NOMO-1 treated with DMSO at 0.1 percent for 48 hours (cell line): ENCODE measurements at regions not wholly inside any gene's neighbourhood (a gene's known extent, or its start where the extent isn't known, plus 50 kb on each side); places are given as distances from the start of the nearest gene placed in this dataset.
A peak's percentile ranks its signal among the peaks of the same experiment; 100 is the strongest.

ENCODE experiments used
- DNase-seq: peaks from one replicate; lab custom pipeline; 2025; ENCODE audit not compliant: unreplicated experiment; lab: John Stamatoyannopoulos, UW

DNA sequence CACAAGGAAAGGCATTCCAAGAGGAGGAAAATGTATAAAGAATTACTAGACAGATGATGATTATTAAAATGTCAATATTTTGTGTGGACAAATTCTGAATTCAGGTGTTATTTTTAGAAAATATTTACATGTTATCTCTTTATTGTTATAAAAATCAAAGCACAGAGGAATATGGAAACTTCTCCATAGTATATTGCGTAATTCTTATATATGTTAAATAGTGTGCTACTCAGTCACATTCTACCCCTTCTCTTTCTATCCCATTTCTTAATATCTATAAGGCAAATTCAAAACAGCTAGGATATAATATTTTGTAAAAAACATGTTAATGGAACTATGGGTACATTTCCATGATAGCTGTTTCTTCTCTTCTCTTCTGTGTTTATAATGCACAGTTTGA is 546.8 kb upstream of the FTMT start:
- DNase-seq, result no peak

DNA sequence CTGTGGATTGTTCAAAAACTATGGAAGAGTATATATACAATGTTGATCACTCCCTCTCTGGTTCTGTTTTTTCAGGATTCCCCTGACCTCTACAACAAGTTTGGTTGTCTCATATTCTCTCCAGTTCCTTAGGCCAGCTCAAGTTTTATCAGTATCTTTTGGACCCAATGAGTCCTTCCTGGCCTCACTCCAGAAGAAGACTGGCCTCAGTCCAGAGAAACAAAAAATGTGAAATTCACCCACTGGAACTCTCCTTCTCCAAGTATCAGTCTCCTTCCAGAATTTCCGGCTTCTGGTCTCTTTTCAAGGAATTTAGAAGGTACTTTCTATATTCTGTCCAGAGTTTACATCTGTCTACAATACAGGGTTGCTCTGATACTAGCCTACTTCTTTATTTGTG is 537.8 kb upstream of the FTMT start:
- no peak for DNase-seq

DNA sequence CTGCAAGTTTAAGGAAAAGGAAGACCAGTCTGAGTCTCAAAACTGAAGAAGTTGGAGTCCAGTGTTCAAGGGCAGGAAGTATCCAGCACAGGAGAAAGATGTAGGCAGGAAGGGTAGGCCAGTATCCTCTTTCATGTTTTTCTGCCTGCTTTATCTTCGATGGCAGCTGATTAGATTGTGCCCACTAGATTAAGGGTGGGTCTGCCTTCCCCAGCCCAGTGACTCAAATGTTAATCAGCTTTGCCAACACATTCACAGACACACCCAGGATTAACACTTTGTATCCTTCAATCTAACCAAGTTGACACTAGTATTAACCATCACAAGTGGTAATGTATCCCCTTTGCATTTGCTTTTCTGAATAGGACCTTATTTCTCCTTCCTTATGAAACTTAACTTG is 535.9 kb upstream of the FTMT start:
- no peak for DNase-seq

DNA sequence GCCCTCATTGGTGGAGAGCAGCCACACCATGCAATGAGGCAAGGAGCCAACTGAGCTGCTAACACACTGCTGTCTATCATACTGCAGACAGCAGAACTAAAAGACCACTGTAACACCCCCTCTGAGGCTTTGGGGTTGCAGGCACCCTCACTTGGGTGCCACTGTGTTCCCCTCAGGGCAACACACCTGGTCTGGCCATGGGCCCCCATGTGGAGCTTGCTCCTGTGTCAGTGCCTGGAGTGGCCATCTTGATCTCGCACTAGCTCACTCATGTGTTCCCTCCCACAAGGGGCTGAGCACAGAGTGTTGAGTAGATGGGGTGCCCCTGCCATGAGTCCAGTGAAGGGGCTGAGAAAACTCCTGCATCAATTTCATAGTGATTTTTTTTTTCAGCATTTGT is 532.4 kb upstream of the FTMT start:
- DNase-seq, result no peak

DNA sequence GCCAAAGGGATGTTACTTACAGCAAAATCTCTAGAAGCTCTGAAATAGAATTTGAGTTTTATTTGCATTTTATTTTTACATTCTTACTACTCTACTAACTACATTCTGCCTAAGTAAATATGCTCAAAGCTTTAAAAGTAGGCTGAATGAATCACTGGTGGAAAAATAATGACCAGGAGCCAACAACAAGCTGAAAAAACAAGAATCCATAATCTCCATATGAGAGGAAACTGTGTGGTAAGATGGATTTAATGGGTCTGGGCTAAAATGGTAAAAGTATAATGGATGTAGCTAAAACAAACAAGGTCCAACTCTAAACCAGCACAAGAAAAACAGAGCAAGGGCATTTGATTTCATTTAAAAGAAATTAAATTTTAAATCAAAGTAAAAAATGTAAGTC is 525.8 kb upstream of the FTMT start:
- no peak for DNase-seq

DNA sequence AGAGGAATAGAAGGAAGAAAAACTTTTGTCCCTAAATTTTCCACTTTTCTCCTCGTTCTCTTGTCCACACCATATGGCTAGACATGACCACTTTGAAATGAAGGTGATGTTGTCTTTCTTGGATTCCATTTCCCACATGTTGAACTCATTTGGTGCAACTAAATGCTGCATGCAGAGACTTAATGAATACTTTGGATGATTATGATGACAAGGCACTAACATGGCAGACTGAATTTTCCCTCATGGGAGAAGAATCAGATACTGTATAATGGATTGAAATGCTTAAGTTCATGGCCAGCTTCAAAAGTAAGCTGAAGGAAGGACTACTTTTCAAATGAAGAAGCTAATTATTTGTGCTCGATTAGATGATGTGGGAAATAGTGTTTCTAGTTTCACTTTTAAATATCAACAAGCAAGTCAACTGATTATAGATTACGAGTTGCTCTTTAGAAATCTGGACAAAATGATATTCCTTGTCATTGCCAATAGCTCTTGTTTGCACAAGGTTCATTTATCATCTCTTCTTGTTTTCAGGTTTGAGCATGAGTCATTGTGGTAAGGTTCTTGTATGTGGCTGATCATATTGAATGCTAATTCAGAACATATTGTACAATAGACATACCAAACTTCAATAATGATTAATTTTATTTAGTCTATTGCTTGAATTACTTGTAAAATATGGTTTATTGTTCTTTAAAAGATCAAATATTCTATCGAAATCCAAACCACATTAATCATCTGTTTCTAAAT is 501.3 kb upstream of the FTMT start:
- DNase-seq, result no peak

DNA sequence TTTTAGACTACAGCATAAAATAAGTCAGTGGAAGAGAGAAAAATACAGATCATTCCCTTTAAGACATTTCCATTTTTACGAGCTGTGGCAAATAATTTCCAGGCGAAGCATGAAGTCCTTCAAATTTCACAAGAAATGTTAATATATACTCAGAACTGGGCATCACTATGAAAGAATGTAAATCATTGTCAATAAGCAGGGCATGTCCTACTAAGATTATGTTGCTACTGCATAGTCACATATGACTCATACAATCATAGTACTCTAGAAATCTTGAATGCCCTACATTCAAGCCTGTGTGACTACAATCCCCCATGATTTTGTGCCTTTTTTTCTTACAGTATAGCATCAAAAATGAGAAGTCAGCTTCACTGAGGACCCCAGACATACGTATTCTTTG is 485.2 kb upstream of the FTMT start:
- DNase-seq, result no peak

DNA sequence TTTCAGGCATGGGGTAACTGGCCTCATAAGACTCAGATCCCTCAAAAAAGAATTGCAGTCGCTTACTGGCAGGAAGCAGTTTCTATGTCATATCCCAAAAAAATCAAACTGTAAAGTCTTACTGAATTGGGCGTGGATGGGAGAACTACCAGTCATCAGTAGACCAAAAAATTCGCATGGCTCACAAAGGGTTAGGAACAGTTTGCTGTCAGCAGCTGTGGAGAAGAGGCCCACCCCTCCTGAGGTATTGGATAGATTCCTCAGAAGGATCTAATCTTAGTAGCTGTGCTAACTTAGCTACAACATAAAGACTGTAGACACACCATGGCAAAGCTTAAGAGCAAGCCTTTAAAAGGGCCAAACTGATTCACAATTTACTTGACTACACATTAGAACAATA is 478.3 kb upstream of the FTMT start:
- no peak for DNase-seq

DNA sequence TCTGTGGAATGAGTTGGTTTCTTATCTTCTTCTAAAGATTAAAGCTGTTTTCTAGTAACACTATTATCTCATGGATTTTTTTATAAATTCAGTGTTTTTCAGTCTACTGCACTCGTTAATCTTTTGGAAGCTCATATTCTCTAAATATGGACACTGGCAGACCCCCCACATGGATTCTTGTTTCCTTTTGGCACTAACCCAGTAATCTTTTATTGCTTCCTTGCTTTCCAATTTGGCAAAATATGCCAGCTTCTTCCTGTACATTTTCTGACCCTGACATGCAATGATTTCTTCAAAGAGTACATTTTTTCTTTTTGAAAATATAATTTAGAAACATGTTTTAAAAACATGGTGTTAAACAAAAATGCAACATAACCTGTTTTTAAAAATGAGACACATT is 474.2 kb upstream of the FTMT start:
- DNase-seq, result no peak

DNA sequence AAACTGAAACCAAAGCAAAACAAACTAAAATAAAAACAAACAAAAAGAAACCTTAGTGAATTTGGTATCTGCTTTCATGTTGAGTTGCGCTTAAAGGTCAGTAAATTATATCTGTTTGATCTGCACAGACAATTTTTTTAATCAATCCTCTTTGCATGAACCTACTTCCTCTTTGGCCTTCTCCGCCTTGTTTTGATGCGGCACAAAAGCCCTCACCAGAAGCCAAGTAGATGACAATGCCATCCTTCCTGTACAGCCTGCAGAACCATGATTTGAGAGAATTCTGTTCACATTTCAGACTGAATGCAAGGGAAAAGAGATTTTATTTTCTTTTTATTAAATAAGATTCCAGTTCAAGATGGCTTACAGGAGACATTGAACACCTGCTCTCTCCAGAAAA is 473.6 kb upstream of the FTMT start:
- DNase-seq, result peak; percentile 0

DNA sequence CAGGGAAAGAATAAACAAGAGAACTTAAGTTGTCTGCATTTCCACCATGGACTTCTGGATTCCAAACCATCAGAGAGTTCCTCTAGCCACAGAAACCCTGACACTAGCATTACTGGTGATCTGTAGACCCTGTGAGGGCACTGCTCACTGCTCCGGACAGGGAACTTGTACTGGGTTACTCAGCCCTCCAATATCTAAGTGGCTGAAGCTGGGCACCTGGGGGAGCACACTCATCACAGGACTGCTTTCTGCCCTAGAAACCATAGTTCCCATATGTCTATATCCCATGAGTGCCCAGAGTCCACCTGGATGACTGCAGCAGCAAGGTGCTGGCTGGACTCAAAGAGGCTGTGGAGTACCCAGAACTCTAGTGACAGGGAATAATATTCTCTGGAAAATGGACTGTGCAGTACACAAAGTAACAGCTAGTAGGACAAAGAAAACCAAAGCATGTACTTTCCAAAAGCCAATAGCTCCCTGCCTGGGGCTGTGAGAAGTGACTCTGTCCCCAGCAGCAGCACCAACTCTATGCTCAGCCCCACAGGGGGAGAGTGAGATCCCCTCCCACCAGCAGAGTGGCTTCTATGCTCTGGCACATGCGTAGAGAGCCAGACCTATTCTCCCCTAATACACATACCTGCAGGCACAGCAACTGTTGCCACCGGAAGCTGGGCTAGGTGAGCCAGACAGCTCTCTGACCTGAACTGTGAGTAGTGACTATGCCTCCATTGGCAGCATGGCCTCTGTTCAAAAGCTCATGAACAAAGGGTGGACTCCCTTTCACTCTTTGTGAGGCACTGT is 472.9 kb upstream of the FTMT start:
- no peak for DNase-seq

DNA sequence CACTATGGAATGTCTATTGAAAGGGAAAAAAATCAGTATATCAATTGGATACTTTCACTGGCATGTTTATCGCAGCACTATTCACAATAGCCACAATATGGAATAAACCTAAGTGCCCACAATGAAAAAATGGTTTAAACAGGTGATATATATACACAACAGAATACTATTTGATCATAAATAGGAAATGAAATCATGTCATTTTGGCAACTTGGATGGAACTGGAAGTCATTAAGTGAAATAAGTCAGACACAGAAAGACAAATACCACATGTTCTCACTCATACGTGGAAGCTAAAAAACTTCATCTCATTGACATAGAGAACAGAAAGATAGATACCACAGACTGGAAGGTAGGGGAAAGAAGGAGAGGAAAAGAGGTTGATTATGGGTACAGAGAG is 471.6 kb upstream of the FTMT start:
- no peak for DNase-seq

DNA sequence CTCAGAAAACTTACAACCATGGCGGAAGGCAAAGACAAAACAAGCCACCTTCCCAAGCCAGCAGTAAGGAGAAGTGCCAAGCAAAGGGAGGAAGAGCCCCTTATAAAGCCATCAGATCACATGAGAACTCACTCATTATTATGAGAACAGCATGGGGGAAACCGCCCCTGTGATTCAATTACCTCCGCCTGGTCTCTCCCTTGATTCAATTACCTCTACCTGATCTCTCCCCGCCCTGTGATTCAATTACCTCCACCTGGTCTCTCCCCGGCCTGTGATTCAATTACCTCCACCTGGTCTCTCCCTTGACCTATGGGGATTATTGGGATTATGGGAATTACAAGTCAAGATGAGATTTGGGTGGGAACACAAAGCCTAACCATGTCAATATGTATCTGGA is 467.3 kb upstream of the FTMT start:
- DNase-seq, result no peak

DNA sequence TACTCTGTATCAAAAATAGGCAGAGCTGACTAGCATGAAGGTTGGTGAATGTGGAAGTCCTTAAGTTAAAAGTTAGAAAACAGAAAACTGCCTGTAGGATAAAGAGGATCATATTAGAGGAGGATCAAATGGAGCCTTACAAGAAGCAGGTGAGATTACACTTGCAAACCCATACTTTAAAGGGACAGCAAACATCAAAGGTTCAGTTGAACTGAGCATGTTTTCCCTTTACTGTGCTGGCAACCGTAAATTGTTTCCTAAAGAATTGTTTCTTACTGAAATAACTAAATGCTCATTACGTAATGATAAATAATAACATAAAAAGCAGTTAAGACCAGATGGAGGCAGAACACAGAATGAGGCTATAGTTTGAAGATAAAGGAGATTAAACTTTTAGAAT is 465.3 kb upstream of the FTMT start:
- no peak for DNase-seq

DNA sequence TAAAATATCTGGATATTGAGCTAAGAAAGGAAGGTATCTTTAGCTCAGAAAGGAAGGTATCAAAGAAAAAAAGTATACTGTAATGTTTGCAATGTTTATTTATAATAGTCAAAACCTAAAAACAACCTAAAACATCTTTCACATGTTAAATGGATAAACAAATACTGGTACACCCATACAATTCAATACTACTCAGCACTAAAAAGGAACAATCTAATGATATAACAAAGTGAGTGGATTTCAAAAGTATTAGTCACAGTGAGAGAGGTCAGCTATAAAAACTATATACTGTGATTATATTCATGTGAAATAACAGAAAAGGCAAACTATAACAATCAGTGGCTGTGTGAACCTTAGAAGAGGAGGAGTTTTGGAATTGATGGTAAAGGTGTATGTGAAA is 455.0 kb upstream of the FTMT start:
- no peak for DNase-seq

DNA sequence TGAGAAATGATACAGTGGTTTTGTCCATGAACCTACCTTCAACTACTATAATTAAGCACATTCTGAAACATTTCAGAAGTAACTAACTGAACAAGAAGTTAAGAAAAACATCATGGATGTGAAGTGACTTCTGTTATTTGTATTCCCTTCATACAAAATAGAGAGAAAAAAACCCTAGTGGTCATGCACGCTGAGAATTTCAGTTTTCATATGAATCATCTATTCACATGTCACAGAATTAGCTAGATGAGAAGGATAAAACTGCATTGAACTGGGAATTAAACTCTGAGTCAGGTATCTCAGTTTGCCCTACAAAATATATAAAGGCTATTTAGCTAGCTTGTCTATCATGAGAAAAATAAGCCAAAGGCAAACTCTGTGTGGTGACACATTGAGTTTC is 451.8 kb upstream of the FTMT start:
- no peak for DNase-seq

DNA sequence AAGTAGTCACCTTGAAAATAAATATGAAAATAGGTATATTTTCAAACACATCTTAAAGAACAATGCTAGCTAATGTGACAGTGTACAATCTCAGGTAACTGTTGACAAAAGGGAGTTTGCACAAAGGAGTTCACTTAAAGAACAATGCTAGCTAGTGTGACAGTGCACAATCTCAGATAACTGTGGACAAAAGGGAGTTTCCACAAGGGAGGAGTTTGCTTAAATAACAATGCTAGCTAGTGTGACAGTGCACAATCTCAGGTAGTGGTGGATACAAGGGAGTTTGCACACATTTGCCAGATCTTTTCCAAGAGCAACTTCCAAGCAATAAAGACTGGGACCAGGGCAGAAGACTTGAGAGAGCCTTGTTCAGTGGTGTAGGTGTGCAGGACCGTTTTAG is 442.9 kb upstream of the FTMT start:
- no peak for DNase-seq

DNA sequence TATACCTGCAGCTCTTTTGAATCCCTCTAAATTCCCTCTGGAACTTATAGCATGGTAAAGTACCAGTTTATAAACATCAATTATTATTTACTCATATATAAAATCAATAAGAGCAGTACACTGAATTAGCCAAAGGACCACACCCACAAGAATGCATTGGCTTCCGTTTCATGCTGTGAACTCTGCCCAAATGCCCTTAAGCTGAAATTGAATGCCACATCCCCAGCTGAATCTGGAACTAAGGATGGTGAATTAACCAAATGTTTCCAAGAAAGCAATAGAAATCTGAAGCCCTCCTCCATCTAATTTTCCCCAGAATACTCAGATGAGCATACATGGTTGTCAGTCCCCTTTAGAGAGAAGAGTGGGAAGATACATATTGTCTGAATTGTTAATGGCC is 436.4 kb upstream of the FTMT start:
- no peak for DNase-seq

DNA sequence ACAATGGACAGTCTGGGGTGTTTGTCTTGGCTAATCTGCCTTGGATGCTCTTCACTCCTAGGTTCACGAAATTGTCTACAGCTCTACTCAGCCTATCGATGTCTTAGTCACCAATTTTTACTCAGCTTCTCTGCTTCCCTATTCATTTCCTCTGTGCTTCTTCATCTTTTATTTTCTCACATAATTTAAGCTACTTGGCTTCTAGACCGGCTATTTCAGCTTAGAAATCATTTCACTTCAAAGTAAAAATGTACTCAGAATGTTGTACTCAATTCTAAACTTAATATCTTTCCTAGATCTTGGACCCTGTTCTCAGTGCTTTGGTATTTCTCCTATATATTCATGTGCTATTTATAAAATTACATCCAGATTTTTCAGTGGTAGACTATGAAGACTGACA is 430.0 kb upstream of the FTMT start:
- no peak for DNase-seq

DNA sequence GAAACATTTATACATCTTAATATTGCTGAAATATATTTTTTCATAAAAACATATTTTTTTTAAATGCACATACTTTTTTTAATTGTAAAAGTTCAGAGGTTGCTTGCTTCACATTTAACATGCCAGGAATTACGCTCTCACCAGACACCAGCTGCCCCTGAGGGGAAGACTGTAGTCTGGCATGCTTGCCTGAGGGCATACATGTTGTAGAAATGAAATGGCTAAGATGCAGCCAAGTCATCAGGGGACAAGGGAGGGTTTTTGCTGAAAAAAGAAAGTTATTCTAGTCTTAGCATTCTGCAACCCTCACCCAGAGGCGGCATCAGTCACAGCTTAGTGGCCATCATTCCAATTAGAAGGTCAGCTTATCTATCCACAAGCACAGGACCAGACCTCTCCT is 426.7 kb upstream of the FTMT start:
- no peak for DNase-seq

DNA sequence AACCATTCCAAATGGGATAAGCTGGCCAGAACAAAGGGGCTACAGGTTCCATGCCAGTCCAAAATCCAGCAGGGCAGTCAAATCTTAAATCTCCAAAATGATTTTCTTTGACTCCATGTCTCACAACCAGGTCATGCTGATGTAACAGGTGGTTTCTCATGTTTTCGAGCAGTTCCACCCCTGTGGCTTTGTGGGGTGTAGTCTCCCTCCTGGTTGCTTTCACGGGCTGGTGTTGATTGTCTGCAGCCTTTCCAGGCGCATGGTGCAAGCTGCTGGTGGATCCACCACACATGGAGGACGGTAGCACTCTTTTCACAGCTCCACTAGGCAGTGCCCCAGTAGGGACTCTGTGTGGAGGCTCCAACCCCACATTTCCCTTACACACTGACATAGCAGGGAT is 425.5 kb upstream of the FTMT start:
- no peak for DNase-seq

DNA sequence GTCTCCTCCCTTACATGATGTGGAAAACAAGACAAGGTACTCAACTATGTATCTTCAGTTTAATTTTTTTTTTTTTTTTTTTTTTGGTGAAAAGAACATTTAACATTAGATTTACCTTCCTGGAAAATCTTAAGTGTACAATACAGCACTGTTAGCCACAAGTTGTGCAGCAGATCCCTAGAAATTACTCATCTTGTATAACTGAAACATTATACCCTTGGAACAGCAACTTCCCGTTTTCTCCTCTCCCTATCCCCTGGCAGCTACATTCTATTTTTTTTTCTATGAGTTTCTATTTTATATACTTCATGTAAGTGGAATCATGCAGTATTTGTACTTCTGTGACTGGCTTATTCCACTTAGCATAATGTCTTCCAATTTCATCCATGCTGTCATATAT is 421.9 kb upstream of the FTMT start:
- DNase-seq, result peak; percentile 76

DNA sequence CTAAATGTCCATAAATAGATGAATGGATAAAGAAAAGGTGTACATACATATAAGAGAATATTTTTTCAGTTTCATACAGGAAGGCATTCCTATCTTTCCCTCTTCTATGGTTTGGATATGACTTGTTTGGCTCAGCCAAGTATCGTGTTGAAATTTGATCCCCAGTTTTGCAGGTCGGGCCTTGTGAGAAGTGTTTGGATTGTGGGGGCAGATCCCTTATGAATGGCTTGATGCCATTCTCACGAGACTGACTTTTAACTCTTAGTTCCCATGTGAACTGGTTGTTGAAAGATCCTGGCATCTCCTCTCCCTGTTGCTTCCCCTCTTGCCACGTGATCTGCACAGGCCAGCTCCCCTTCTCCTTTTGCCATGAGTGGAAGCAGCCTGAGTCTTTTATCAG is 421.1 kb upstream of the FTMT start:
- no peak for DNase-seq
